ENCODE measurements at regions not wholly inside any gene's neighbourhood (a gene's known extent, or its start where the extent isn't known, plus 50 kb on each side); places are given as distances from the start of the nearest gene placed in this dataset.
A peak's percentile ranks its signal among the peaks of the same experiment; 100 is the strongest.

- DNase-seq (ENCODE audit: extremely low read depth in 1 of 11, low read depth in 9 of 11, low spot score in 4 of 11), result peak; percentile 52 to 75 (median 64)
These were observed 267.9 kb upstream of the GHITM start for GRCh38 chr10:83871187-83872081.

DNA sequence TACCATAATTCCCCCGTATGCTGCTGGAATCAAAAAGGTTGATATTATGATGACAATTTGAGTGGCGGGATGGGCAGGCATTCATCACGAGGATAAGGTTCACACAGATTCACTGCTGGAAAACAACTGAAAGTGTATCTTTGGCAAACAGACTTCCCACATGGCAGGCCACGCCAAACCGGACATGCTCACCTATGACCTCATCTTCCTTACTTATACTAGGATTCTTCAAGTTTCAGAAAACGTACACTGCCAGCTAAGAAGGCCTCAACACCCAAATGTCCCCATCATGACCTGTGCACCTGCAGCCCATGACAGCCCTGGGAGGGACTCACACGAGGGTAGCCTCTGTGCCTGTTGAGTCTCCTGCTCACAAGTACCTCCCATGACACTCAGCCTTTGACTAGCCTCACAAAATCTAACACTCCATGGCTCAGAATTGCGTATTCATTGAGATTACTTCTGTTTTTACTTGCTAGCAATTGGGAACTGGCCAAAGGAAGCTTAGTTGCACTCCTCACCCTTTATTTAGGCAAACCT is 259.0 kb upstream of the GHITM start:
- no peak for DNase-seq (ENCODE audit: extremely low read depth in 1 of 11, low read depth in 9 of 11, low spot score in 4 of 11)

GRCh38 chr10:83881661-83882060 is 257.6 kb upstream of the GHITM start:
- no peak for DNase-seq (ENCODE audit: extremely low read depth in 1 of 11, low read depth in 9 of 11, low spot score in 4 of 11)

- DNase-seq (ENCODE audit: extremely low read depth in 1 of 11, low read depth in 9 of 11, low spot score in 4 of 11), result no peak
These were observed 252.4 kb upstream of the GHITM start for GRCh38 chr10:83886871-83887270.

- no peak for DNase-seq (ENCODE audit: extremely low read depth in 1 of 11, low read depth in 9 of 11, low spot score in 4 of 11)
These were observed 246.6 kb upstream of the GHITM start for GRCh38 chr10:83892737-83893136.

- DNase-seq (ENCODE audit: extremely low read depth in 1 of 11, low read depth in 9 of 11, low spot score in 4 of 11), result no peak
These were observed 243.1 kb upstream of the GHITM start for GRCh38 chr10:83896219-83896618.

GRCh38 chr10:83897626-83898025 is 241.7 kb upstream of the GHITM start:
- DNase-seq (ENCODE audit: extremely low read depth in 1 of 11, low read depth in 9 of 11, low spot score in 4 of 11), result no peak

DNA sequence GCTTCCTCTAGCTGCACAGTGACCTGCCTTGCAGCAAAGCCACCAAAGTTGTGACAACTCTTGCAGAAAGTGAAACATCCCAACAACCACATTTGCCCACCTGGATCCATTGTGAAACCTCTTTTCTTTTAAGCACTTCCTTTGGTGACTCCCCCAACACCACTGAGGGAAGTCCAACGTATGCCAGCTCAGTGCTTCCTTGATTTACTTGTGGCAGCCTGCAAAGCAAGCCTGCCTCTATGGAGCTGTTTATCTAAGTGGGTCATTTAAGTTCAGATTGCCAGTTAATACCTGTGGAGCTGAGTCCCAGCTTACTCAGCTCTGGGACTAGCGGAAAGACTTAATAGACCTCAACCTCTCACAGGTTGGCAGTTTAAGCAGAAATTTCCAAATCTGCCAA is 230.8 kb upstream of the GHITM start:
- no peak for DNase-seq (ENCODE audit: extremely low read depth in 1 of 11, low read depth in 9 of 11, low spot score in 4 of 11)

GRCh38 chr10:83909001-83909400 is 230.3 kb upstream of the GHITM start:
- no peak for DNase-seq (ENCODE audit: extremely low read depth in 1 of 11, low read depth in 9 of 11, low spot score in 4 of 11)

DNA sequence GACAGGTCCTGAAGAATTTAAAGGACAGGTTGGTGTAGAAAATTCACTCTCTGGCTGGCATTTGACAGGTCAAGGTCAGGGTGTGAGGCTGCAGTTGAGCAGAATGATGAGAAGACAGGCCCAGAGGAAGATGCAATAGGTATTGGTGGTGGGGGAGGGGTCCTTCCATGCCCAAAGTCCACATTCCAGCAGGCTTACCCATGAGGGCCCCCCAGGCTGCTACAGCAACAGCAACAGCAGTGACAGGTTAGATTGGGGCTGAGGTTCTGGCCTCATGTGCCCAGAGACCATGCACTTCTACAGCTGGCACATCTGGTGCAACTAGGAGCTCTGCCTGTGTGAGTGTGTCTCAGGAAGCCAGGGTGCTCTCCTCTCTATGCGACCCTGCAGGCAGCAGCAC is 223.5 kb upstream of the GHITM start:
- no peak for DNase-seq (ENCODE audit: extremely low read depth in 1 of 11, low read depth in 9 of 11, low spot score in 4 of 11)

DNA sequence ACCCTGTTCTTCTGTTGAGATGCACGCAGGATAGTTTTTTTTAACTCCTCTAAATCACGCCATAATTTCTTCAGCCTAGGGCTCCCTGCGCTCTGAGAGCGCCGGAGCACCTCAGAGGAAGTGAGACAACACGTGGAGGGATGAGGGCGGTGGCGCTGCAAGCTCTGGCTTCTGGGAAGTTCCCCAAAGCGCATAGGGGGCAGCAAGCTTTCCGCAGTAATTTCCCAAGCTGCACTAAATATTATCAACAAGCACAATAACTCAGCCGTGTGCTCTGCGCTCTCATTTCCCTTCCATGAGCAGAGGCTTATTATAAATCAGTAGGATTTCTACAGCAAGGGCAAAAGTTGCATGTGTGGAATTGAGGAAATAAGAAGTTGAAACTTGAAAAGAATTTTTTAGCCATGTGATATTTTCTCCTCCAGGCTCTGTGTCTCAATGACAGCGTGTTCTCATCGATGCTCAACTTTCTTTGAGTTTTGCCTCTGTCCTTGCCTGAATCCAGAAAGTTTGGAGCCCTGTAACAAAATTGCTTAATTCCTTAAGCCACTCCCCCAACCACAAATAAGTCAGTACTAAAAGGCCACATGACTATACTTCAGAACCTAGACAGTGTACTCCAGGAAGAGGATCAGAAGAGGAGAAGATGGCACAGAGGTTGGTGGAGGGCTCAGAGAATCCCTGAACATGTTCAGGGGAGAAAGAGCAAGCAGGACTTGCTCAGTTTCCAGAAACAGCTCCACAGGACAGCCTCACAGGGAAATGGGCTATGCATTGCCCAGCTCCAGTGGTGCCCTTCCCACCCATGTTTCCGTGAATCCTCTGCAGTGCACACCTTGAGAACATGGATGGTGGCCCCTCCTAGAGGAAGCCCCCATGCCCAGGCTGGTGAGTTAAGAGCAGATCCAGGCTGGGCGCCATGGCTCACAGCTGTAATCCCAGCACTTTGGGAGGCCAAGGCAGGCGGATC is 221.5 kb upstream of the GHITM start:
- DNase-seq (ENCODE audit: extremely low read depth in 1 of 11, low read depth in 9 of 11, low spot score in 4 of 11), result peak in 8 of 11 donors; percentile 7 to 35 (median 20)

- no peak for DNase-seq (ENCODE audit: extremely low read depth in 1 of 11, low read depth in 9 of 11, low spot score in 4 of 11)
These were observed 220.1 kb upstream of the GHITM start for GRCh38 chr10:83919187-83919586.

DNA sequence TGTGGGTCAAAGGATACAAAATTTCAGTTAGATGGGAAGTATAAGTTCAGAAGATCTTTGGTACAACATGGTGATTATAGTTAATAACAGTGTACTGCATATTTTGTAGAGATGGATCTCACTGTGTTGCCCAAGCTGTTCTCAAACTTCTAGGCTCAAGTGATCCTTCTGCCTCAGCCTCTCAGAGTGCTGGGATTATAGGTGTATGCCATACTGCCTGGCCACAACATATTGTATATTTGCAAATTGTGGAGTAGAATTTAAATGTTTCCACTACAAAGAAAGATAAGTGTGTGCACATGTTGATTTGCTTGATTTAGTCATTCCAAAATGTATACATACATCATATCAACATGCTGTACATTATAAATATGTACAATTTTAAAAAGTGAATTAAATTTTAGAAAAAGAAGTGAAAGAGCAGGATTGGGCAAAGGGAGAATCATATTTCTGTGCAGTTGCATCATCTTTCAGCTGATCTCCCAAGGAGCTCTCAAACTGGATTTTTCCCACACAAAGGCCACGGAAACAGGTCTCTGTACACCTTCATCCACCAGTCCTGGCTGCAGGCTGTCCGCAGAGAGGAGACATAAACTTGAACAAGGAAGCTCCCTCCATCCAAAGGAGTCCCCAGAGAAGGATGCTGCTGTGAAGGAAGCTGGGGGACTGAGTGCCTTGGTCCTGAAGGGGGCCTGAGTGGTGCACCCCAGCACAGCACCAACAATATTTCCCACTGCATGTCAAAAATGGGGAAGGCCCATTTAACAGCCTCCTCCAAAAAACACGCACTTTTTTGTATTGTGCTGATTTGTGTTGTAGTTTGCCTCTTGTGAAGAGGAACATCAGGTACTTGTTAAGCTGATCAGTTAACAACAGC is 217.1 kb upstream of the GHITM start:
- DNase-seq (ENCODE audit: extremely low read depth in 1 of 11, low read depth in 9 of 11, low spot score in 4 of 11), result no peak

GRCh38 chr10:83925133-83925532 is 214.2 kb upstream of the GHITM start:
- DNase-seq (ENCODE audit: extremely low read depth in 1 of 11, low read depth in 9 of 11, low spot score in 4 of 11), result no peak

- no peak for DNase-seq (ENCODE audit: extremely low read depth in 1 of 11, low read depth in 9 of 11, low spot score in 4 of 11)
These were observed 212.7 kb upstream of the GHITM start for GRCh38 chr10:83926606-83927005.

GRCh38 chr10:83927166-83927565 is 212.1 kb upstream of the GHITM start:
- DNase-seq (ENCODE audit: extremely low read depth in 1 of 11, low read depth in 9 of 11, low spot score in 4 of 11), result no peak

DNA sequence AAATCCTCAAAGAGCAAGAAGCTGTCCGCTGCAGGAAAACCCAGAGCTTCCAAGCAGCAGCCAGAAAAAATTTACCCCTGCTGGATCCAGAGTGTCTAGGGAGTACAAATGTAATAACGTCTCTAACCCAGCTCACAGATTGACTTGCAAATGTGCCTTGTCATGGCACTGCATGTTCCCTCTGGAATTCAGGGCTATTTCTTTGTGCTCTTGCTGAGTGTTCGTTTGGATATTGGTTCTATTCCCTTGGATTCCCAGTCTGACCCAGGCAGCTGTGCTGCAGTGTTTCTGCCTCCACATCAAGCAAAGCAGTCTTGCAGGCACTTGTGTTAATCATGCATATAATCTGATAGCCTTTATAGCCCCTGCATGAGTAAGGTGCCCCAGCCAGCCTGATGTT is 209.9 kb upstream of the GHITM start:
- DNase-seq (ENCODE audit: extremely low read depth in 1 of 11, low read depth in 9 of 11, low spot score in 4 of 11), result no peak

DNA sequence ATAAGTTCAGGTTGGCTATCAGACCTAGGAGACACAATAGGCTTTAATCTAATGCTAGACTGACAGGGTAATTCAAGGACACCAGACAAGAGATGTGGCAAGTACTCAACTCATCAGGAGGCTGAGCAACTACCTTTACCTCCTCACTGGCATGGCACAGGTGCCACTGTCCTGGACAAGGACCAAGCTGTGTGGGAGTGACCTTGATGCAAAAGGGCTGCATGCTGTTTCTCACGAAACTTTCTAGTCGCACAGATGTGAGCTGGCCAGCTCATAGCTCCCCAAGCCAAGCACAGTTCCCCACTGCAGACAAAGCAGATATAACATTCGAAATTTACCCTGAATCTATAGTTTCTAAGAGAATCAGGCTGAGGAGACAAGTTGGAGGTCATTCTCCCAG is 207.6 kb upstream of the GHITM start:
- DNase-seq (ENCODE audit: extremely low read depth in 1 of 11, low read depth in 9 of 11, low spot score in 4 of 11), result no peak

DNA sequence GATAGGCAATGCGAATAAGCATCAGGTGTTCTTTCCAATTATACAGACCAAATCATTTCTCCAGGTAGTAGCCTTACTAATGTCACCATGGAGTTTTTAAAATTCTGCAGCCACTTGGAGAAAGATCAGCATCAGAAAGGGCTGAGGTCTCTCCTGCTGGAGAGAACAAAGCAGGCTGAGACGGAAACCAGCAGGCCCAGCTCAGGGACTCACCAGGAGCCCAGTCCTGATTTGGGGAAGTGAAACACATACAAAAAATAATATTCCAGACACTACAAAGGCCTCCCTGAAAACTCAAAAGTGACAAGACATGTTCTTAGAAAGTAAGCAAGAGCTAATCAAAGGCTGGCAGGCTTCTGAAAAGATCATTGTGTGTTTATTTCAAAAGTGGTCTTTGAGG is 207.1 kb upstream of the GHITM start:
- DNase-seq (ENCODE audit: extremely low read depth in 1 of 11, low read depth in 9 of 11, low spot score in 4 of 11), result no peak
